ENCODE measurements at regions not wholly inside any gene's neighbourhood (a gene's known extent, or its start where the extent isn't known, plus 50 kb on each side); places are given as distances from the start of the nearest gene placed in this dataset.

GRCh38 chr4:182107931-182108330 is 135.3 kb upstream of the TENM3 start:
- CTCF ChIA-PET, result no interaction called here
- H2AFZ ChIP-seq (replicated peaks; ENCODE audit: low read length, poor library complexity), result no peak overlapping the region
- ATAC-seq (ENCODE audit: low read depth), result no peak
- H3K27me3 ChIP-seq (ENCODE audit: control insufficient read depth, insufficient read depth, low read length), result no peaks in the 10 kb centered on the region
- no peak overlapping the region for H2AK9ac ChIP-seq (replicated peaks; ENCODE audit: low read depth, low read length, poor library complexity)
- H2BK15ac ChIP-seq (ENCODE audit: low read depth, low read length), result no peak overlapping the region
- intact Hi-C loops (cut with micrococcal nuclease) (no loop called here), in situ Hi-C loops (cut with MboI; ENCODE audit: low sequenced_read_pairs) (no loop called here), dilution Hi-C loops (cut with HindIII; ENCODE audit: low sequenced_read_pairs, unreplicated experiment) (no loop called here)
- no peak overlapping the region for H3K27ac ChIP-seq (ENCODE audit: insufficient read depth, low read length)
- BruUV-seq (replicated peaks), result no TSS peak
- H3K18ac ChIP-seq (ENCODE audit: low read depth, low read length), result no peak overlapping the region
- no peak overlapping the region for H2AK5ac ChIP-seq (ENCODE audit: low read depth, low read length)
- no CpG with 5 or more reads among the region's 8 CpGs for WGBS, 2 experiments (ENCODE audit: extremely low coverage in 2 of 2, insufficient read length in 1 of 2)
- H3K23ac ChIP-seq (ENCODE audit: low read depth, low read length), result no peak overlapping the region
- no peak overlapping the region for H2BK5ac ChIP-seq (ENCODE audit: low read depth, low read length, poor library complexity, severe bottlenecking)
- H4K5ac ChIP-seq (ENCODE audit: low read depth, low read length), result no peak overlapping the region
- H3K9me3 ChIP-seq (ENCODE audit: control insufficient read depth, insufficient read depth, low read length), result no peaks in the 10 kb centered on the region
- TF ChIP-seq FOS (IDR thresholded peaks at IDR 0.05; ENCODE audit: low read depth, low read length) (no peak), RCOR1 (IDR thresholded peaks at IDR 0.05; ENCODE audit: insufficient replicate concordance, low read length) (no peak), MXI1 (IDR thresholded peaks at IDR 0.05; ENCODE audit: borderline replicate concordance, low read depth, low read length) (no peak), BHLHE40 (IDR thresholded peaks at IDR 0.05; ENCODE audit: low read depth, low read length) (no peak), SMC3 (IDR thresholded peaks at IDR 0.05; ENCODE audit: low read depth, low read length) (no peak), RFX5 (IDR thresholded peaks at IDR 0.05; ENCODE audit: low read depth, low read length) (no peak), CTCF (conservative IDR thresholded peaks at IDR 0.05; ENCODE audit: low read depth, low read length) (no peak), NFE2L2 (IDR thresholded peaks at IDR 0.05; ENCODE audit: low read depth, low read length) (no peak), MAFK (IDR thresholded peaks at IDR 0.05; ENCODE audit: low read depth, low read length) (no peak), POLR2A (IDR thresholded peaks at IDR 0.05; ENCODE audit: low read depth, low read length) (no peak), USF2 (IDR thresholded peaks at IDR 0.05; ENCODE audit: low read depth, low read length) (no peak), MAZ (IDR thresholded peaks at IDR 0.05; ENCODE audit: borderline replicate concordance, low read depth, low read length) (no peak), CHD1 (IDR thresholded peaks at IDR 0.05; ENCODE audit: low read depth, low read length) (no peak), ELK1 (IDR thresholded peaks at IDR 0.05; ENCODE audit: borderline replicate concordance, low read depth, low read length) (no peak), CEBPB (IDR thresholded peaks at IDR 0.05; ENCODE audit: low read depth, low read length) (no peak), RAD21 (IDR thresholded peaks at IDR 0.05; ENCODE audit: low read length) (no peak)
- no peak overlapping the region for H2BK20ac ChIP-seq (ENCODE audit: low read depth, low read length)
- H3K9ac ChIP-seq (ENCODE audit: low read depth, low read length), result no peak overlapping the region
- no peak overlapping the region for H3K4ac ChIP-seq (ENCODE audit: low read depth, low read length)
- DNase-seq, result no peak
- H3K4me1 ChIP-seq (ENCODE audit: control insufficient read depth, insufficient read depth, low read length), result no peaks in the 10 kb centered on the region
- no peak overlapping the region for H3K4me3 ChIP-seq (ENCODE audit: insufficient read depth, low read depth, low read length)
- POLR2A ChIA-PET (ENCODE audit: unreplicated experiment), result no interaction called here
- H3K36me3 ChIP-seq (ENCODE audit: control insufficient read depth, insufficient read depth, low read length), result no peaks in the 10 kb centered on the region
- H4K91ac ChIP-seq (ENCODE audit: insufficient read depth, low read depth, low read length), result no peak overlapping the region
- no peak overlapping the region for H3K56ac ChIP-seq (ENCODE audit: extremely low read depth, insufficient read depth, low read length)
- no peak overlapping the region for H3K14ac ChIP-seq (replicated peaks; ENCODE audit: low read depth, low read length)
- no peak overlapping the region for H3K4me2 ChIP-seq (ENCODE audit: low read depth, low read length)
- no peaks in the 10 kb centered on the region for H3K79me1 ChIP-seq (ENCODE audit: low read depth in 1 of 2, low read length in 2 of 2)
- H4K8ac ChIP-seq (ENCODE audit: low read depth in 2 of 2, low read length in 2 of 2), result no peak overlapping the region
- no peak overlapping the region for H2BK120ac ChIP-seq (ENCODE audit: low read depth, low read length)
- H3K9me1 ChIP-seq (ENCODE audit: insufficient read depth, low read length), result no peaks in the 10 kb centered on the region
- H4K20me1 ChIP-seq (ENCODE audit: insufficient read depth, low read length), result no peaks in the 10 kb centered on the region

Measured in IMR-90 (cell line).